Esophagus squamous epithelium (tissue), 4 donors: ENCODE measurements at regions not wholly inside any gene's neighbourhood (a gene's known extent, or its start where the extent isn't known, plus 50 kb on each side); places are given as distances from the start of the nearest gene placed in this dataset.

ENCODE experiments used
- CTCF ChIP-seq, 6 experiments: fragments of 450-650 bp in 4 of 6; fragments of 200-600 bp in 2 of 6; sonication (generic) in 2 of 6; IDR thresholded peaks; one replicate each; pipeline ENCODE4 v1.5.1; 2016 to 2019; ENCODE audit warnings: antibody characterized with exemption in 6 of 6, mild to moderate bottlenecking in 4 of 6, moderate library complexity in 4 of 6
- POLR2A ChIP-seq, 4 donors: fragments of 450-650 bp; IDR thresholded peaks; one replicate each; pipeline ENCODE4 v1.6.1; 2017; ENCODE audit warnings: antibody characterized with exemption in 4 of 4, mild to moderate bottlenecking in 4 of 4, moderate library complexity in 3 of 4

- TF ChIP-seq CTCF (IDR thresholded peaks at IDR 0.05) (no peak), POLR2A (IDR thresholded peaks at IDR 0.05) (no peak)
These were observed 545.2 kb downstream of the KCTD8 start for GRCh38 chr4:43903456-43903855.
